Transverse colon (tissue), 3 donors: ENCODE measurements at regions not wholly inside any gene's neighbourhood (a gene's known extent, or its start where the extent isn't known, plus 50 kb on each side); places are given as distances from the start of the nearest gene placed in this dataset.

Experiments
- POLR2A ChIP-seq: fragments of 450-650 bp; IDR thresholded peaks from one replicate; pipeline ENCODE4 v1.6.1; 2016; ENCODE audit warnings: antibody characterized with exemption, mild to moderate bottlenecking, moderate library complexity
- TF ChIP-seq, protein P1 (sequence below), 5 experiments: fragments of 200-600 bp in 3 of 5; fragments of 450-650 bp in 2 of 5; sonication (generic) in 3 of 5; IDR thresholded peaks; 1 replicate in 2 of 5; 2 replicates in 3 of 5; pipeline ENCODE4 v1.5.1; 2016 to 2017; ENCODE audit warnings: antibody characterized with exemption in 5 of 5, inconsistent platforms in 3 of 5, mild to moderate bottlenecking in 2 of 5, moderate library complexity in 1 of 5

DNA sequence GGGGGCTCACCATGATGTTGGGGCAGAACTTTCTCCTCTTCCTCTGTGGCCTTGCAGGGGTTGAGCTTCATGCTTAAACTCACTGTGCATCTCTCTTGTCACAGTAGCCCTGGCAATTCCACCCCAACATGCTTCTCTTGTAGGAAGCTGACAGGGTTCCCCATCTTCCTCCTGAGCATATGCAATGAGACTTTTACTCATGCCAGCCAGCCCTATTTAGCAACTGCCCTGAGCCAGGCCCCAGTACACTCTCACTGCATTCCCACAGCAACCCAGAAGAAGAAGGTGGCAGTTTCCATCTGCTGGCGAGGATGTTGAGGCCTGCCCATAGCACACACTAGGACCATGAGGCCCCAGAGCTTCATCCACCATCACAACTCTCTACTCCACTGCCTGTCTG, 72.2 kb upstream of the TEX51 start:
- no peak for TF ChIP-seq POLR2A
- TF ChIP-seq, protein P1, sequence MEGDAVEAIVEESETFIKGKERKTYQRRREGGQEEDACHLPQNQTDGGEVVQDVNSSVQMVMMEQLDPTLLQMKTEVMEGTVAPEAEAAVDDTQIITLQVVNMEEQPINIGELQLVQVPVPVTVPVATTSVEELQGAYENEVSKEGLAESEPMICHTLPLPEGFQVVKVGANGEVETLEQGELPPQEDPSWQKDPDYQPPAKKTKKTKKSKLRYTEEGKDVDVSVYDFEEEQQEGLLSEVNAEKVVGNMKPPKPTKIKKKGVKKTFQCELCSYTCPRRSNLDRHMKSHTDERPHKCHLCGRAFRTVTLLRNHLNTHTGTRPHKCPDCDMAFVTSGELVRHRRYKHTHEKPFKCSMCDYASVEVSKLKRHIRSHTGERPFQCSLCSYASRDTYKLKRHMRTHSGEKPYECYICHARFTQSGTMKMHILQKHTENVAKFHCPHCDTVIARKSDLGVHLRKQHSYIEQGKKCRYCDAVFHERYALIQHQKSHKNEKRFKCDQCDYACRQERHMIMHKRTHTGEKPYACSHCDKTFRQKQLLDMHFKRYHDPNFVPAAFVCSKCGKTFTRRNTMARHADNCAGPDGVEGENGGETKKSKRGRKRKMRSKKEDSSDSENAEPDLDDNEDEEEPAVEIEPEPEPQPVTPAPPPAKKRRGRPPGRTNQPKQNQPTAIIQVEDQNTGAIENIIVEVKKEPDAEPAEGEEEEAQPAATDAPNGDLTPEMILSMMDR (IDR thresholded peaks at IDR 0.05), result no peak
